Heart left ventricle (tissue), 13 donors: ENCODE measurements at regions not wholly inside any gene's neighbourhood (a gene's known extent, or its start where the extent isn't known, plus 50 kb on each side); places are given as distances from the start of the nearest gene placed in this dataset.

Experiments used
- POLR2A ChIP-seq, 2 donors: fragments of 450-650 bp; IDR thresholded peaks; one replicate each; pipeline ENCODE4 v1.6.1; 2017; ENCODE audit warnings: antibody characterized with exemption in 2 of 2, mild to moderate bottlenecking in 2 of 2, moderate library complexity in 2 of 2
- TF ChIP-seq, protein P1 (sequence below), 12 donors: fragments of 200-600 bp; sonication (generic) in 4 of 12; IDR thresholded peaks; one replicate each; pipeline versions ENCODE4 v1.5.0 to v1.8.0; 2018 to 2022; ENCODE audit warnings: antibody characterized with exemption in 12 of 12, mild to moderate bottlenecking in 5 of 12
- donor health status: ischemic (EF 13 %, LVEDD 7.1; RV severe dilation, severe dysfunction).
- donor health status: DM: no; HTN: yes; CAD: no.
- donor health status: DM: no; HTN: no; CAD: no.
- donor health status: ischemic (EF 25% LVEDD 6.9; RV normal size, moderate dysfunction).
- donor health status: ischemic (EF 25% LVEDD 5.7; RV mildly dilated, moderate dysfunction).
- donor health status: ischemic (EF 35%, LVEDD 5.7; RV mildly dilated, moderate dysfunction).
- donor health status: nonischemic (EF 11% LVEDD 7.7; RV severe dilation, severe dysfunction).
- donor health status: DM: yes; HTN: yes; CAD: no.
- donor health status: PGD.
- donor health status: ischemic (EF 29% LVEDD 5.4; RV normal size, mild dysfunction).
- donor health status: nonischemic (EF 23%, LVEDD 6.1; RV moderate dilation, normal function).

DNA sequence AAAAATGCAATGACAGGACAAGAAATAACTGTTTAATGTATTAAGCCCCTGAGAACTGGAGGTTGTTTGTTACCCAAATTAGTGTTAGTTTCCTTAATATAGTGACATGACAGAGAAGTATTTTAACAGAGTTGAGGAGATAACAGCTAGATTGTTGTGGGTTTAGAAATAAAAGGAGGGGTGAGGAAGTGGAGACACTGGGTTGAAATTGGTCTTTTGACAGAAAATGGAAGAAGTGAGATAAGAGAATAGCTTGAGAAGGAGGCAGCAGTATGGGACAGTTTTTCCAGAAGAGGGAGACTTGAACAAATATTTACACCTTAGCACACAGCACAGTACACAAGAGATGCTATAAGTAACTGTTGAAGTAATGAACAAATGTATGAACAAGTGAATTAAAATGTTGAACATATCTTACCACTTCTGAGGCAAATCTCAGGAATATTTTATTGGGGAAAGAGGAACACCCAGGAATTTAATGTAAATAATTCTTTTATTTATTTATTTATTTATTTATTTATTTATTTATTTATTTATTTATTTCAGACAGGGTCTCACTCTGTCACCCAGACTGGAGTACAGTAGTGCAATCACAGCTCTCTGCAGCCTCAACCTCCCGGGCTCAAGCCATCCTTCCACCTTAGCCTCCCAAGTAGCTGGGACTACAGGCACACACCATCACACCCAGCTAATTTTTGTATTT, 58.0 kb upstream of the EGFL6 start:
- TF ChIP-seq, protein P1, sequence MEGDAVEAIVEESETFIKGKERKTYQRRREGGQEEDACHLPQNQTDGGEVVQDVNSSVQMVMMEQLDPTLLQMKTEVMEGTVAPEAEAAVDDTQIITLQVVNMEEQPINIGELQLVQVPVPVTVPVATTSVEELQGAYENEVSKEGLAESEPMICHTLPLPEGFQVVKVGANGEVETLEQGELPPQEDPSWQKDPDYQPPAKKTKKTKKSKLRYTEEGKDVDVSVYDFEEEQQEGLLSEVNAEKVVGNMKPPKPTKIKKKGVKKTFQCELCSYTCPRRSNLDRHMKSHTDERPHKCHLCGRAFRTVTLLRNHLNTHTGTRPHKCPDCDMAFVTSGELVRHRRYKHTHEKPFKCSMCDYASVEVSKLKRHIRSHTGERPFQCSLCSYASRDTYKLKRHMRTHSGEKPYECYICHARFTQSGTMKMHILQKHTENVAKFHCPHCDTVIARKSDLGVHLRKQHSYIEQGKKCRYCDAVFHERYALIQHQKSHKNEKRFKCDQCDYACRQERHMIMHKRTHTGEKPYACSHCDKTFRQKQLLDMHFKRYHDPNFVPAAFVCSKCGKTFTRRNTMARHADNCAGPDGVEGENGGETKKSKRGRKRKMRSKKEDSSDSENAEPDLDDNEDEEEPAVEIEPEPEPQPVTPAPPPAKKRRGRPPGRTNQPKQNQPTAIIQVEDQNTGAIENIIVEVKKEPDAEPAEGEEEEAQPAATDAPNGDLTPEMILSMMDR (IDR thresholded peaks at IDR 0.05): no peak
- TF ChIP-seq POLR2A (IDR thresholded peaks at IDR 0.05): no peak
